Hepatocyte (in vitro differentiated cells): ENCODE measurements at regions not wholly inside any gene's neighbourhood (a gene's known extent, or its start where the extent isn't known, plus 50 kb on each side); places are given as distances from the start of the nearest gene placed in this dataset.

Experiments used
- DNase-seq: peaks from one replicate; pipeline ENCODE4 v3.0.0-alpha.2; 2016; ENCODE audit warnings: low spot score
- H2AFZ ChIP-seq: fragments of 200-600 bp; sonication (generic); 2 replicates; pipeline ENCODE4 v1.6.0; 2016; ENCODE audit warnings: antibody characterized with exemption, mild to moderate bottlenecking
- H3K27ac ChIP-seq: fragments of 200-600 bp; sonication (generic); 2 replicates; pipeline ENCODE4 v1.5.1; 2016; ENCODE audit warnings: mild to moderate bottlenecking
- H3K27me3 ChIP-seq: fragments of 200-600 bp; sonication (generic); 2 replicates; pipeline ENCODE4 v1.6.1; 2016
- H3K36me3 ChIP-seq: fragments of 200-600 bp; sonication (generic); replicated peaks from 2 replicates; pipeline ENCODE4 v1.5.1; 2016; ENCODE audit warnings: low read depth; ENCODE audit not compliant: insufficient read depth
- H3K4me1 ChIP-seq: fragments of 200-600 bp; sonication (generic); 2 replicates; pipeline ENCODE4 v1.5.1; 2016; ENCODE audit warnings: mild to moderate bottlenecking, moderate library complexity; ENCODE audit not compliant: insufficient read depth
- H3K4me2 ChIP-seq: fragments of 200-600 bp; sonication (generic); 2 replicates; pipeline ENCODE4 v1.6.0; 2016
- H3K4me3 ChIP-seq: fragments of 200-600 bp; sonication (generic); 2 replicates; pipeline ENCODE4 v1.5.1; 2016; ENCODE audit warnings: mild to moderate bottlenecking
- H3K79me2 ChIP-seq: fragments of 200-600 bp; sonication (generic); 2 replicates; pipeline ENCODE4 v1.6.0; 2017; ENCODE audit warnings: mild to moderate bottlenecking
- H3K9me2 ChIP-seq: fragments of 200-600 bp; sonication (generic); replicated peaks from 2 replicates; pipeline ENCODE4 v1.6.0; 2017; ENCODE audit warnings: mild to moderate bottlenecking; ENCODE audit not compliant: insufficient read depth
- H3K9me3 ChIP-seq: fragments of 200-600 bp; sonication (generic); 2 replicates; pipeline ENCODE4 v1.5.1; 2016; ENCODE audit warnings: low read depth, mild to moderate bottlenecking
- H4K20me1 ChIP-seq: fragments of 200-600 bp; sonication (generic); 2 replicates; pipeline ENCODE4 v1.6.0; 2016; ENCODE audit warnings: mild to moderate bottlenecking; ENCODE audit not compliant: insufficient read depth, poor library complexity, severe bottlenecking
- EZH2 ChIP-seq: fragments of 200-600 bp; sonication (generic); IDR thresholded peaks from 2 replicates; pipeline ENCODE4 v1.6.1; 2016; ENCODE audit warnings: antibody characterized with exemption, mild to moderate bottlenecking, borderline replicate concordance
- EZH2phosphoT487 ChIP-seq: fragments of 200-600 bp; sonication (generic); IDR thresholded peaks from one replicate; pipeline ENCODE4 v1.6.1; 2018; ENCODE audit warnings: antibody characterized with exemption, mild to moderate bottlenecking, low read depth, moderate library complexity; ENCODE audit not compliant: unreplicated experiment, severe bottlenecking
- WGBS: methylation state at CpG from one replicate; pipeline ENCODE4 v1.1.6; 2016; ENCODE audit warnings: low lambda C conversion rate; ENCODE audit errors: missing lambda C conversion rate; 5-methylcytosine and 5-hydroxymethylcytosine counted together
- TF ChIP-seq, protein P1 (sequence below): fragments of 200-600 bp; sonication (generic); IDR thresholded peaks from 2 replicates; pipeline ENCODE4 v1.5.1; 2016; ENCODE audit warnings: antibody characterized with exemption, mild to moderate bottlenecking; ENCODE audit not compliant: poor library complexity

DNA sequence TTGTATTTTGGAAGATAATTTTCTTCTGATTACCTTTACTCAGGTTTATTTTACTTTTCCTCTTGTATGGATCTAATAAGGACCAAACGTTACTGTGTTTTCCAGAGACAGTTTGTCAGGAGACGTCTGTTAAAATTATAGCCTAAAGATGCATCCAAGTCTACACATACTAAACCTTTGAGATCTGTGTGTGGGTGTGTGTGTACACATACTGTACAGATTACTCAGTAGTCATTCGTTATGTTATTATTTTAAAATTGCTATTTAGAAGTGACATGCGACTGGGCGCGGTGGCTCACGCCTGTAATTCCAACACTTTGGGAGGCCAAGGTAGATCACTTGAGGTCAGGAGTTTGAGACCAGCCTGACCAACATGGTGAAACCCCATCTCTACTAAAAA lies 51.6 kb upstream of the CNTLN start:
- DNase-seq = no peak
- no peak overlapping the region for H2AFZ ChIP-seq
- no peaks in the 10 kb centered on the region for H3K4me1 ChIP-seq
- no peaks in the 10 kb centered on the region for H3K79me2 ChIP-seq
- no peak overlapping the region for H3K27ac ChIP-seq
- H4K20me1 ChIP-seq = no peaks in the 10 kb centered on the region
- no peak overlapping the region for H3K4me3 ChIP-seq
- TF ChIP-seq EZH2 (no peak), EZH2phosphoT487 (no peak)
- TF ChIP-seq, protein P1, sequence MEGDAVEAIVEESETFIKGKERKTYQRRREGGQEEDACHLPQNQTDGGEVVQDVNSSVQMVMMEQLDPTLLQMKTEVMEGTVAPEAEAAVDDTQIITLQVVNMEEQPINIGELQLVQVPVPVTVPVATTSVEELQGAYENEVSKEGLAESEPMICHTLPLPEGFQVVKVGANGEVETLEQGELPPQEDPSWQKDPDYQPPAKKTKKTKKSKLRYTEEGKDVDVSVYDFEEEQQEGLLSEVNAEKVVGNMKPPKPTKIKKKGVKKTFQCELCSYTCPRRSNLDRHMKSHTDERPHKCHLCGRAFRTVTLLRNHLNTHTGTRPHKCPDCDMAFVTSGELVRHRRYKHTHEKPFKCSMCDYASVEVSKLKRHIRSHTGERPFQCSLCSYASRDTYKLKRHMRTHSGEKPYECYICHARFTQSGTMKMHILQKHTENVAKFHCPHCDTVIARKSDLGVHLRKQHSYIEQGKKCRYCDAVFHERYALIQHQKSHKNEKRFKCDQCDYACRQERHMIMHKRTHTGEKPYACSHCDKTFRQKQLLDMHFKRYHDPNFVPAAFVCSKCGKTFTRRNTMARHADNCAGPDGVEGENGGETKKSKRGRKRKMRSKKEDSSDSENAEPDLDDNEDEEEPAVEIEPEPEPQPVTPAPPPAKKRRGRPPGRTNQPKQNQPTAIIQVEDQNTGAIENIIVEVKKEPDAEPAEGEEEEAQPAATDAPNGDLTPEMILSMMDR = no peak
- no peaks in the 10 kb centered on the region for H3K9me2 ChIP-seq
- WGBS = 85% methylated on average over 7 of the region's 7 CpGs
- H3K4me2 ChIP-seq = no peak overlapping the region
- H3K9me3 ChIP-seq = no peaks in the 10 kb centered on the region
- H3K36me3 ChIP-seq = no peaks in the 10 kb centered on the region
- H3K27me3 ChIP-seq = no peaks in the 10 kb centered on the region

DNA sequence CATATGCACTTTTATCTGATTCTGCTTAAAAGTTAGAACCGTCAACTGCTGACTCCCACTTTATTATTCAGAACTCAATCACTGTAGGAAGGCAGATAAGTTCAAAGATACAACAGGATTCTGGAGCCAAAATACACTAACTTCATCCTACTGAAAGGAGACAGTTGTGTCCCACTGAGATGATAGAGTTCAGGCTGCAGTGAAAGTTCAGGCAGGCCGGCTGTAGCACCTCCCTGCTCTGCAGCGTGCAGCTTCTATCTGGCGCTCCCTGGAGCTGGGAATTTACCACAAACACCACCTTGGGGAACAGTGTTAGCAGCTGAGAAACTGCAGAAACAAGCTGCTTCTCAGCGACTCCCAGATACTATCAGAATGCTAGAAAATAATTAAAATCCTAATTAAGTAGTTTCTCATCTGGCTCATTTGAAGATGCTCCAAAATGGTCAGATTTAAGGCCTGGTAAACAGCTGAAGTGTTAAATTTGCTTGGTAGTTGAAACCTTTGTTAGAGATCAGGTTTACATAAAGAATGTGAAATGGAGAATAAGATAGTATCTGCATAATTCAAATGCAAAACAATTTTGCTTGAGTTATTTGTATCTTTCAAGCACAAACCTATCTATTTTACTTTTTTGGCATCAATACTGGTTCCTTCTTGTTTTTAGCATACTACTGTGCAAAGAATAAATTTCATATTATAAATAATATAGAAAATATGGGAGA lies 52.3 kb upstream of the CNTLN start:
- no peak for TF ChIP-seq EZH2
- TF ChIP-seq, protein P1 = peak; percentile 27
- no peak overlapping the region for H3K27ac ChIP-seq
- no peaks in the 10 kb centered on the region for H3K36me3 ChIP-seq
- no peaks in the 10 kb centered on the region for H3K4me1 ChIP-seq
- WGBS = 26% methylated on average over 5 of the region's 5 CpGs
- H3K4me3 ChIP-seq = no peak overlapping the region
- H3K79me2 ChIP-seq = no peaks in the 10 kb centered on the region
- no peak overlapping the region for H3K4me2 ChIP-seq
- peak; percentile 48 for DNase-seq
- H4K20me1 ChIP-seq = no peaks in the 10 kb centered on the region
- H2AFZ ChIP-seq = no peak overlapping the region
- H3K9me2 ChIP-seq = no peaks in the 10 kb centered on the region
- no peaks in the 10 kb centered on the region for H3K27me3 ChIP-seq
- no peaks in the 10 kb centered on the region for H3K9me3 ChIP-seq

DNA sequence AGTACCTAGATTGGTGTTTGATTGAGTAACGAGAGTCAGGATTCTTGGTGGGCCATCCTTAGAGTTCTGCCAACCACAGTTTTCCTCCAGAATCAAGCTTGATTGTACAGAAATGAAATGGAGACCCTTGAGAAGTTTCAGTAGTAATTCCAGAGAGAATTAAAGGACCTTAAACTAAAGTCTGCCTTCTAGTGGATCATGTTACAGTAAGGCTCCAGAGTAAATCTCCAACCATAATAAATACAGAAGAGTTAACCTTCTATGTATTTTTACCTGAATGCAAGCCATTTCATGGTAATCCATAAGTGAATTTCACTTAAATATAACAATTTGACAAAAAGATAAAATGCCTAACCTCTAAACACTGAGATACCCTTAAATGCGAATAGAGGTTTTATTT lies 53.0 kb upstream of the CNTLN start:
- Histone ChIP-seq H3K79me2 (no peaks in the 10 kb centered on the region), H2AFZ (peak overlapping the region; percentile 1), H4K20me1 (no peaks in the 10 kb centered on the region), H3K27me3 (no peaks in the 10 kb centered on the region), H3K27ac (no peak overlapping the region), H3K4me2 (no peak overlapping the region), H3K4me3 (no peak overlapping the region), H3K4me1 (no peaks in the 10 kb centered on the region), H3K36me3 (no peaks in the 10 kb centered on the region), H3K9me3 (no peaks in the 10 kb centered on the region), H3K9me2 (no peaks in the 10 kb centered on the region)
- DNase-seq = no peak
- no peak for TF ChIP-seq EZH2
- TF ChIP-seq EZH2phosphoT487 = no peak
- TF ChIP-seq, protein P1 = no peak
- 88% methylated on average over 2 of the region's 2 CpGs for WGBS

DNA sequence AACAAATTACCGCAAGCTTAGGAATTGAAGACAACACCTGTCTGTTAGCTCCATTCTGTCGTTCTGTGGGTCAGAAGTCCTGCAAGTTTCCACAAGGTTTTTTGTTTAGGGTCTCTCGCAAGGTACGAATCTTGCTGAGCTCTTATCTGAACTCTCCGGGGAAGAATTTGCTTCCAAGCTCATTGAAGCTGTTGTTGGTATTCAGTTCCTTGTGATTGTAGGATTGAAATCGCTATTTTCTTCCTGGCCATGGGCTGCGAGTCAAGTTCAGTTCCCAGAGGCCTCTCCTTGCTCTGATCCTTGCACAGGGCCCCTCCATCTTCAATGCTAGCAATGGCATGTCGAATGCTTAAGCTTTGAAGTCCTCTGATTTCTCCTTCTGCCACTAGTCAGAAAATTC lies 53.5 kb upstream of the CNTLN start:
- H3K36me3 ChIP-seq = no peaks in the 10 kb centered on the region
- no peaks in the 10 kb centered on the region for H3K9me2 ChIP-seq
- TF ChIP-seq EZH2 (no peak), EZH2phosphoT487 (no peak)
- TF ChIP-seq, protein P1 = no peak
- peak overlapping the region; percentile 1 for H2AFZ ChIP-seq
- H3K9me3 ChIP-seq = no peaks in the 10 kb centered on the region
- H3K4me1 ChIP-seq = no peaks in the 10 kb centered on the region
- peak overlapping the region; percentile 30 for H3K4me2 ChIP-seq
- H3K4me3 ChIP-seq = no peak overlapping the region
- H3K79me2 ChIP-seq = no peaks in the 10 kb centered on the region
- no peaks in the 10 kb centered on the region for H4K20me1 ChIP-seq
- WGBS = 55% methylated on average over 8 of the region's 8 CpGs
- DNase-seq = no peak
- no peak overlapping the region for H3K27ac ChIP-seq
- H3K27me3 ChIP-seq = no peaks in the 10 kb centered on the region
